DOHH2 (cell line): ENCODE measurements at regions not wholly inside any gene's neighbourhood (a gene's known extent, or its start where the extent isn't known, plus 50 kb on each side); places are given as distances from the start of the nearest gene placed in this dataset.

Experiments
- H3F3A ChIP-seq: fragments of 200-600 bp; sonication (generic), shearing (Covaris generic); 2 replicates; pipeline ENCODE4 v1.6.0; 2016; ENCODE audit warnings: antibody characterized with exemption, mild to moderate bottlenecking; ENCODE audit not compliant: control insufficient read depth, insufficient read depth
- H3K27ac ChIP-seq: fragments of 200-600 bp; sonication (generic); 2 replicates; pipeline ENCODE4 v1.5.1; 2014; ENCODE audit warnings: low read depth, mild to moderate bottlenecking, low read length, moderate library complexity
- H3K27me3 ChIP-seq: fragments of 200-600 bp; sonication (generic); 2 replicates; pipeline ENCODE4 v1.6.1; 2014; ENCODE audit warnings: mild to moderate bottlenecking, low read length, mixed read lengths; ENCODE audit not compliant: control insufficient read depth
- H3K36me3 ChIP-seq: fragments of 200-600 bp; sonication (generic); 2 replicates; pipeline ENCODE4 v1.6.1; 2014; ENCODE audit warnings: mild to moderate bottlenecking, low read length, moderate library complexity, mixed read lengths; ENCODE audit not compliant: control insufficient read depth
- H3K4me1 ChIP-seq: fragments of 200-600 bp; sonication (generic); 2 replicates; pipeline ENCODE4 v1.6.1; 2014; ENCODE audit warnings: mild to moderate bottlenecking, low read length, mixed read lengths; ENCODE audit not compliant: control insufficient read depth
- H3K4me2 ChIP-seq: fragments of 200-600 bp; sonication (generic); 2 replicates; pipeline ENCODE4 v1.6.0; 2014; ENCODE audit warnings: mild to moderate bottlenecking, low read length, moderate library complexity
- H3K4me3 ChIP-seq: fragments of 200-600 bp; sonication (generic); 2 replicates; pipeline ENCODE4 v1.5.1; 2014; ENCODE audit warnings: mild to moderate bottlenecking, low read length, mixed read lengths
- H3K79me2 ChIP-seq: fragments of 200-600 bp; sonication (generic); 2 replicates; pipeline ENCODE4 v1.6.1; 2014; ENCODE audit warnings: mild to moderate bottlenecking, low read length, mixed read lengths; ENCODE audit not compliant: control insufficient read depth
- H3K9me2 ChIP-seq: fragments of 200-600 bp; sonication (generic); replicated peaks from 2 replicates; pipeline ENCODE4 v1.6.1; 2014; ENCODE audit warnings: mild to moderate bottlenecking, low read length, mixed read lengths; ENCODE audit not compliant: control insufficient read depth
- H3K9me3 ChIP-seq: fragments of 200-600 bp; sonication (generic); 2 replicates; pipeline ENCODE4 v1.6.1; 2014; ENCODE audit warnings: antibody characterized with exemption, low read length, mixed read lengths; ENCODE audit not compliant: control insufficient read depth, insufficient read depth
- H4K20me1 ChIP-seq: fragments of 200-600 bp; sonication (generic); 2 replicates; pipeline ENCODE4 v1.6.0; 2014; ENCODE audit warnings: low read depth, mild to moderate bottlenecking, antibody characterized with exemption, low read length, moderate library complexity; ENCODE audit not compliant: control insufficient read depth, insufficient read depth
- CTCF ChIP-seq: fragments of 200-600 bp; sonication (generic); IDR thresholded peaks from one replicate; pipeline ENCODE4 v1.5.1; 2014; ENCODE audit warnings: antibody characterized with exemption, mild to moderate bottlenecking, low read depth, low read length; ENCODE audit not compliant: poor library complexity, severe bottlenecking
- EZH2phosphoT487 ChIP-seq: fragments of 200-600 bp; sonication (generic); IDR thresholded peaks from 2 replicates; pipeline ENCODE4 v1.6.1; 2017; ENCODE audit warnings: borderline replicate concordance, mild to moderate bottlenecking, antibody characterized with exemption, low read length, moderate library complexity, mixed read lengths

GRCh38 chr16:50442221-50442620, 73.4 kb upstream of the BRD7 start:
- H4K20me1 ChIP-seq = no peaks in the 10 kb centered on the region
- H3K27me3 ChIP-seq = no peaks in the 10 kb centered on the region
- H3K36me3 ChIP-seq = no peaks in the 10 kb centered on the region
- no peaks in the 10 kb centered on the region for H3K9me2 ChIP-seq
- H3F3A ChIP-seq = no peaks in the 10 kb centered on the region
- no peak overlapping the region for H3K4me2 ChIP-seq
- peaks cover 23% of the 10 kb centered on the region for H3K9me3 ChIP-seq
- H3K79me2 ChIP-seq = no peaks in the 10 kb centered on the region
- H3K4me1 ChIP-seq = no peaks in the 10 kb centered on the region
- no peak overlapping the region for H3K27ac ChIP-seq
- TF ChIP-seq CTCF (no peak), EZH2phosphoT487 (no peak)
- H3K4me3 ChIP-seq = no peak overlapping the region

- H3K9me3 ChIP-seq = peaks cover 23% of the 10 kb centered on the region
- no peaks in the 10 kb centered on the region for H3F3A ChIP-seq
- H3K27me3 ChIP-seq = no peaks in the 10 kb centered on the region
- H3K36me3 ChIP-seq = no peaks in the 10 kb centered on the region
- H4K20me1 ChIP-seq = no peaks in the 10 kb centered on the region
- H3K9me2 ChIP-seq = no peaks in the 10 kb centered on the region
- no peaks in the 10 kb centered on the region for H3K4me1 ChIP-seq
- no peak overlapping the region for H3K4me2 ChIP-seq
- TF ChIP-seq EZH2phosphoT487 (no peak), CTCF (no peak)
- no peak overlapping the region for H3K4me3 ChIP-seq
- H3K27ac ChIP-seq = no peak overlapping the region
- H3K79me2 ChIP-seq = no peaks in the 10 kb centered on the region
Observed at GRCh38 chr16:50441486-50442157, 72.8 kb upstream of the BRD7 start.

- Histone ChIP-seq H3K9me2 (no peaks in the 10 kb centered on the region), H3K27me3 (no peaks in the 10 kb centered on the region), H3K4me3 (no peak overlapping the region), H3F3A (no peaks in the 10 kb centered on the region), H3K27ac (no peak overlapping the region), H3K9me3 (peaks cover 23% of the 10 kb centered on the region), H3K36me3 (no peaks in the 10 kb centered on the region), H3K4me1 (no peaks in the 10 kb centered on the region), H4K20me1 (no peaks in the 10 kb centered on the region), H3K79me2 (no peaks in the 10 kb centered on the region), H3K4me2 (no peak overlapping the region)
- TF ChIP-seq CTCF (no peak), EZH2phosphoT487 (no peak)
Observed at GRCh38 chr16:50440991-50441390, 72.2 kb upstream of the BRD7 start.
